ENCODE measurements at regions not wholly inside any gene's neighbourhood (a gene's known extent, or its start where the extent isn't known, plus 50 kb on each side); places are given as distances from the start of the nearest gene placed in this dataset.

DNA sequence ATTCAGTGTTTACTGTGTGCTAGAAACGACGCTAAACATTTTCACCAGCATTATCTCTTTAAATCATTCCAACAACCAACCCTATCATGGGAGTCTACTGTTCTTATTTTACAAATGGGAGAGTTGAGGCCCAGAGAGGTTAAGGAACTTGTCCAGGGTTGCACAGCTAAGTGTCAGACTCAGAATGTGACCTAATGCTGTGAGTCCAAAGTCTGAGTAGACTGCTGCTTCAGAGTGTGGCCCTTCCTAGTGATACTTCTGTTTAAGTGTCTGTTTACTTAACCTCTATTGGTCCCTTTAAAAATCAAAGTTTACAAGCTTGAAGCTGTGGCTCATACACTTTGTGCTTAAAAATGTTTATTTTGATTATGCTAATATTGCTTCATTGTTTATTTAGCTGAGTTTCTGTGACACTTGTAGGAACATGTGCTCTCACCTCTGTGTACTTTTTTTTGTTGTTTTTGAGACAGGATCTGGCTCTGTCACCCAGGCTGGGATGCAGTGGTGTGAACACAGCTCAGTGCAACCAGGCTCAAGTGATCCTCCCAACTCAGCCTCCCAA lies 84.4 kb upstream of the SYPL1 start:
- no peak for DNase-seq (ENCODE audit: low read depth)

DNA sequence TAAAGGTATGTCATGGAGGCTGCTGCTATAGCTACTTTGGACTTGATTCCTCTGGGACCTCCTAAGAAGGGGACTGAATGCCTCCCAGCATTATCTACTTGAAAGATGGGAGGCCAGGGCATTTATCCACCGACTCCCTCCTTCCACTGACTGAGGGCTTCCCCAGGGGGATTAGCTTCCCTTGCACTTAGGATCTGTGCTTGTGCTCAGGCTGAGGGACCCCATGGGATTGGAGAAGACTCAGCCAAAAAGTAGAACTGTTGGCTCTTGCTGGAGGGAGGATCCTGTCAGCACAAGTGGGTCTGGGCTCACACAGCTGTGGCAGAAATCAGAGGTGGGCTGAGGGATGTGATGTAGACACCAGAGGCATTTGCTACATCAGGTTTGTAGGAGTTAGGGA lies 81.5 kb upstream of the SYPL1 start:
- DNase-seq (ENCODE audit: low read depth) = no peak

DNA sequence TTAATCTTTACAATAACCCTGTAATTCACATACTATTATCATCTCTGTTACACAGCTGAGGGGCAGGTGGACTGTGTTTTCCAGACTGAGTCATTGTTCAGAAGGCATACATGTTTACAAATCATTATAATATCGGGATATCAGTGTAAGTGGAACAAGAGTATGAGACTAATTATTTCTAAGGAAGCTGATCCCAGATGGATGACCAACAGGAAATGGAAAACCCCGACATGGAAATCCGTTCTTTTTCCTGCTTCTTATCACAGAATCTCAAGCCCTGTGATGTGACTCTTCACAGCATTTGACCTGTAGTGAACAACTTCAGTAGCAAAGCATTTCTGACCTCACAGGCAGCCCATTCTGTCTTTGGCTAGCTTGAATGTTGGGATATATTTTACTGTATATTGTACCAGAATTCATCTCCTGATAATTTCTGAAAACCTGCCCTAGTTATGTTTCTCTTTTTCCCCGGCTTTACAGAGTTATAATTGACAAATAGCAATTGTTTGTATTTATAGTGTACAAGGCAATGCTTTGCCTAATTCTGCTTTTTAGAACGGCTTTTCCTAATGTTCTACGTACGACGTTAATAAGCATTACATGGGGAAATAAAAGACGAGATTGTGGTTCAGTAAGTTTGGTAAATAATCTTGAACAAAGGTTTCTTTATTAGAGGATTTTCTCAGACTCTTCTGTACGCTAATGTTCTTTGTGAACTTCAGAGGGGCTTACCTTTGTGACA lies 78.6 kb upstream of the SYPL1 start:
- peak; percentile 55 for DNase-seq (ENCODE audit: low read depth)

- DNase-seq (ENCODE audit: low read depth) = peak; percentile 27
These were observed 75.7 kb upstream of the SYPL1 start for GRCh38 chr7:106187613-106188350.

- DNase-seq (ENCODE audit: low read depth) = no peak
These were observed 73.6 kb upstream of the SYPL1 start for GRCh38 chr7:106185719-106186118.

- no peak for DNase-seq (ENCODE audit: low read depth)
These were observed 71.8 kb upstream of the SYPL1 start for GRCh38 chr7:106183952-106184351.

- DNase-seq (ENCODE audit: low read depth) = no peak
These were observed 70.8 kb upstream of the SYPL1 start for GRCh38 chr7:106182904-106183303.

GRCh38 chr7:106181658-106182265 lies 69.7 kb upstream of the SYPL1 start:
- DNase-seq (ENCODE audit: low read depth) = no peak

DNA sequence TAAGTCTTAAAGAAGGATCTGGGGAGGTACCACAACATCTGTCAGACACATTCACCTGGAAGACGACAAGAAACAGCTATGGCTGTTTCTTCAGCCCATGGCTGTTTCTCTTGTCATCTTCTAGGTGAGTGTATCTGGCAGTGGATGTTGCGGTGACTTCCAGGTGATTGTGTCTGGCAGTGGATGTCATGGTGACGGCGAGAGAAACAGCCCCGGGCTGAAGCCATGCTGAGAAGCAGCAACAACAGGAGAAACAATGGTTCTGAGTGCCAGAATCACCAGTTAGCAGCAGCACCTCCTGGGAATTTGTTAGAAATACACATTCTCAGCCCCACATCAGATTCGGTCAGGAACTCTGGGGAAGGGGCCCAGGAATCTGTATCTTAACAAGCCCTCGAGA lies 68.6 kb upstream of the SYPL1 start:
- DNase-seq (ENCODE audit: low read depth) = no peak

GRCh38 chr7:106179256-106179655 lies 67.1 kb upstream of the SYPL1 start:
- DNase-seq (ENCODE audit: low read depth) = no peak

DNA sequence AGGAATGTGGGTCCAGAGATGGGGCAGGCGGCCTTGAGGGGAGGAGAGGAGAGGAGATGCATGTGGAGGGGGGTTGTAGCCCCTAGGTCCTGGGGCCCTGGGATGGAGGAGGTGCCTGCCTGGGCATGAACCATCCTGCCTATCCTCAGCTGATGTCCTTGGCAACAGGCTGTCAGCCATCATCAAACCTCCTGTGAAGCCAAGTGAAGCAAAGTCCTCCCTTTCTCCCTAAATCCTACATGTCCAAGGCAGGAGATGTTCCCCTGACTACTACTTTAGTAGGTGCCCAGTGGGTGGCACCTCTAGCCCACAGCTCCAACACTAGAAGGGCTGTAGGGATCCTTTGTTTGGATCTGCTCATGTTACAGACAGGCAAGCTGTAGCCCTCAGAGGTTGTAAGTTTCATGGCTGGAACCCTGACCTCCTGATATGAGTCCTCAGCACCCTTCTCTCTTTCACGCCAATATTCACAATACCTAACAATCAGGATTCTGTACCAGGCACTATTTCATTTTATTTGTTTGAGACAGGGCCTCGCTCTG lies 66.6 kb upstream of the SYPL1 start:
- DNase-seq (ENCODE audit: low read depth) = peak; percentile 76

GRCh38 chr7:106177738-106178592 lies 65.9 kb upstream of the SYPL1 start:
- DNase-seq (ENCODE audit: low read depth) = no peak

DNA sequence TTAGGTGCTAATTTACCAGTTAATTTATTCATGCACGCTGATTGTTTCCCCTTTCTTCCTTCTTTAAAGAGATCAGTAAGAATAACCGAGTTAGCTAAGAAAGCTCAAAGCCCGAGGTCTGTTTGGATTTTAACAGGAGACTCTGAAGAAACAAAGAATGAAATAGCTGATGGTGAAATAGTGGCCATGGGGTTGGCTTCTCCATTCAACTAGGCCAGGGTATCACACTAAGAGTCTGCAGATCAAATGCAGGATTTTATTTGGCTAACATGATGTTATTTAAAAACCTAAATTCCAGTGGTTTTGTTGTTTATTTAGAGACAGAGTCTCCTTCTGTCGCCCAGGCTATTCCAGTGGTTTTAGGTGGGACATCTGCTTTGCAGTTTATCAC lies 65.2 kb upstream of the SYPL1 start:
- DNase-seq (ENCODE audit: low read depth) = no peak

GRCh38 chr7:106176414-106177299 lies 64.5 kb upstream of the SYPL1 start:
- DNase-seq (ENCODE audit: low read depth) = peak; percentile 73

DNA sequence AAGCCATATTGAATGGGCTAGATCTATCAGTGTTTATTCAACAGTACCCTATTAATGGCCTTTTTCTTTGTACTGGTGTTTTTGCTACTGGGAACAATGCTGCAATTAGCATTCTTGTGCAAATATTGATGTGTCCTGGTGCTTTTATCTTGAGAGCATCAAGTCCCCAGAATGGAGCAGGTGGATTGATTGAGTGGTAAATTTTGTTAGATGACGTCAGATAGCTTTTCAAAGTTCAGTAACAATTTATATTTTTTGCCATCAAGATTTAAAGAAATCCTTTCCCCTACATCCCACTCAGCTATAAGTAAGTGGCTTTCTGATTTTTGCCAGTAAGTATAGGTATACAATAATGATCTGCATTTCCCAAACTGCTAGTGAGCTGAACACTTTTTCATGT lies 63.4 kb upstream of the SYPL1 start:
- DNase-seq (ENCODE audit: low read depth) = no peak

DNA sequence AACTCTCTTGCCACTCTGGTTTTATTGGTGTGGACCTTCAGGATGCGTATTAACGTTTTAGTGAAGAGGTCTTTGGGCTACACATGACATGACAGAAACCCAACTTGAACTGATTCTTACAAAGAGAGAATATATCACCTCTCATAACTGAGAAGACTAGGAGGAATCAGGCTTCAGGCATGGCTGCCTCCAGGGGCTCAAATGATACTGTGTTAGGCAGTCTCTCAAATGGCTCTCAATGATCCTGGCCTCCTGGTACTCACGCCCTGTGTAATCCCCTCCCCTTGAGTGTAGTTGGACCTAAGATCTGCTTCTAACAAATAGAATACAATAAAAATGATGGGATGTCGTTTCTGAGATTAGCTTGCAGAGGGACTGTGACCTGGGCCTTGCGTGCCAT lies 58.5 kb upstream of the SYPL1 start:
- no peak for DNase-seq (ENCODE audit: low read depth)

DNA sequence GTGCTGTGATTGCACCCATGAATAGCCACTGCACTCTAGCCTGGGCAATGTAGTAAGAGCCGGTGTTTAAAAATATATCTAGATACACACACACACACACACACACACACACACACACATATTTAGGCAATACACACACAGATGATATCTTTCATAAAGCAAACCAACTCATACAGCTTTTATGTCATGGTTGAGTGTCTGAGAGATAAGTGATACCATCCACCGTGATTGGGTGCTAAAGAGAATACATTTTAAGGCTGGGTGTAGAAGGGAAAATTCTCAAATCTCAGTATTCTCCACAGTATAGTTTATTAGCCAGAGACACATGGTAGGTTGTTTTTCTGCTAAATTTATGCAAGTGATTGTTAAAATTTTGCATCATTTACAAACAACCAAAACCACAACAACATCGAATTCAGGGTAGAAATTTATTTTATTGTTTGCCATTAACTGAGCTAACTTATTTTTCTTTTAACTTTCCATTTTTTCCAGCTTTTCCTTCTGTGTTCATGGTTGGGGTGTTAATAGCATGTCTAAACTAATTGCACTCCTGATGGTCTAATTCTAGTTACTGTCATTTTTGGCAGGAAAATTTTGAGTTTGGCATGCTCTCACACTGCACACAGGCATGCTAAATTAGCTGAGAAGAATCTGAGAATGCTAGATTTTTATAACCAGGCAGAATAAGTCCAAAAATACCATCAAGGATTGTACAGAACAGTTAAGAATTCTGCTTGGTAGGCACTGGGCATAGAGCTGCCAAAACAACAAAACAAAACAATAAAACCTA lies 57.9 kb upstream of the SYPL1 start:
- no peak for DNase-seq (ENCODE audit: low read depth)

DNA sequence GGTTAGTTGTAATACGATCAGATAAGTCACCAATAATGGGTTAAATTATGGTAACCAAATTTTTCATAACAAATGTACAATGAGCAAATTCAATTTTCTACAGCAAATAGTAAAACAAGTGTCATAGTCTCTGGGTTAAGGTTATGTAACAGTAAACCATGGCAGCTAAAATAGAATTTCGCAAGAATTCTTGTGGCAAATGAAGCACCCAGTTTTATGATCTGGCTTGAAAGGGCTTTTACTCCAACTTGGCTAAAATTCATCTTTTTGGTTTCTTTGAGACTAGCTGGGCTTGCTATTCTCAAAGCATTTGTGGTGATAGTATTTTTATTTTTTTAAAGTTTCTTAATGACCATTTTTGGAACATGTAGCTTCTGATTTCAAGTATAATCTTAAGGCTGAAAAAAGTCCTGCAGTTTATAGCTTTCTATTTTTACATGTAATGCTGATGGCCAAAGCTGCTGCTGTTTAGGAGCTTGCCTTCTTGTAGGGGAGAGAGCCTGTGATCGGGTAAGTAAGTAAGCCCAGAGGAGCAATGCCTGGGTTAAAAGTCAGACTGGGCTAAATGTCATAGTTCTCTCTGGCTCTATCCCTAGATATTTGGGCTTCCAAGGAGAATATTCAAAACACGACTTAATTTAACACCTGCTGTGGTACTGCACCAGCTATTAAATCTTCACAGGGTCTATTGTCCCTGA lies 55.5 kb upstream of the SYPL1 start:
- DNase-seq (ENCODE audit: low read depth) = no peak
